ENCODE measurements at regions not wholly inside any gene's neighbourhood (a gene's known extent, or its start where the extent isn't known, plus 50 kb on each side); places are given as distances from the start of the nearest gene placed in this dataset.
A peak's percentile ranks its signal among the peaks of the same experiment; 100 is the strongest.

GRCh38 chr6:143569040-143569439, 57.5 kb upstream of the FUCA2 start:
- Histone ChIP-seq H3K9ac (ENCODE audit: low read length) (no peak overlapping the region), H3K4me2 (ENCODE audit: low read length) (peak overlapping the region; percentile 70), H3K36me3 (replicated peaks; ENCODE audit: low read depth, low read length) (no peaks in the 10 kb centered on the region), H3K4me1 (ENCODE audit: low read length) (peaks cover 47% of the 10 kb centered on the region), H3K79me2 (ENCODE audit: low read length) (peaks cover 45% of the 10 kb centered on the region), H3K9me3 (ENCODE audit: insufficient read depth, low read length) (no peaks in the 10 kb centered on the region), H3K27me3 (ENCODE audit: low read depth, low read length) (no peaks in the 10 kb centered on the region), H2AFZ (ENCODE audit: low read depth, low read length) (no peak overlapping the region), H4K20me1 (ENCODE audit: insufficient read depth, low read length) (no peaks in the 10 kb centered on the region), H3K27ac (ENCODE audit: low read length) (no peak overlapping the region), H3K4me3 (ENCODE audit: low read length) (no peak overlapping the region)
- no peak for TF ChIP-seq EZH2phosphoT487 (IDR thresholded peaks at IDR 0.05; ENCODE audit: low read depth)

- Histone ChIP-seq H3K79me2 (ENCODE audit: low read length) (peaks cover 26% of the 10 kb centered on the region), H3K4me2 (ENCODE audit: low read length) (no peak overlapping the region), H2AFZ (ENCODE audit: low read depth, low read length) (no peak overlapping the region), H3K27me3 (ENCODE audit: low read depth, low read length) (no peaks in the 10 kb centered on the region), H3K27ac (ENCODE audit: low read length) (no peak overlapping the region), H3K9me3 (ENCODE audit: insufficient read depth, low read length) (no peaks in the 10 kb centered on the region), H3K4me1 (ENCODE audit: low read length) (peaks cover 44% of the 10 kb centered on the region), H3K9ac (ENCODE audit: low read length) (no peak overlapping the region), H4K20me1 (ENCODE audit: insufficient read depth, low read length) (no peaks in the 10 kb centered on the region), H3K36me3 (replicated peaks; ENCODE audit: low read depth, low read length) (peaks cover 2% of the 10 kb centered on the region), H3K4me3 (ENCODE audit: low read length) (no peak overlapping the region)
- TF ChIP-seq, protein P1, sequence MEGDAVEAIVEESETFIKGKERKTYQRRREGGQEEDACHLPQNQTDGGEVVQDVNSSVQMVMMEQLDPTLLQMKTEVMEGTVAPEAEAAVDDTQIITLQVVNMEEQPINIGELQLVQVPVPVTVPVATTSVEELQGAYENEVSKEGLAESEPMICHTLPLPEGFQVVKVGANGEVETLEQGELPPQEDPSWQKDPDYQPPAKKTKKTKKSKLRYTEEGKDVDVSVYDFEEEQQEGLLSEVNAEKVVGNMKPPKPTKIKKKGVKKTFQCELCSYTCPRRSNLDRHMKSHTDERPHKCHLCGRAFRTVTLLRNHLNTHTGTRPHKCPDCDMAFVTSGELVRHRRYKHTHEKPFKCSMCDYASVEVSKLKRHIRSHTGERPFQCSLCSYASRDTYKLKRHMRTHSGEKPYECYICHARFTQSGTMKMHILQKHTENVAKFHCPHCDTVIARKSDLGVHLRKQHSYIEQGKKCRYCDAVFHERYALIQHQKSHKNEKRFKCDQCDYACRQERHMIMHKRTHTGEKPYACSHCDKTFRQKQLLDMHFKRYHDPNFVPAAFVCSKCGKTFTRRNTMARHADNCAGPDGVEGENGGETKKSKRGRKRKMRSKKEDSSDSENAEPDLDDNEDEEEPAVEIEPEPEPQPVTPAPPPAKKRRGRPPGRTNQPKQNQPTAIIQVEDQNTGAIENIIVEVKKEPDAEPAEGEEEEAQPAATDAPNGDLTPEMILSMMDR (IDR thresholded peaks at IDR 0.05; ENCODE audit: low read depth, low read length): no peak
- TF ChIP-seq EZH2phosphoT487 (IDR thresholded peaks at IDR 0.05; ENCODE audit: low read depth): no peak
These were observed 53.0 kb upstream of the FUCA2 start for GRCh38 chr6:143564484-143565017.

GRCh38 chr6:143562143-143562542, 50.6 kb upstream of the FUCA2 start:
- H2AFZ ChIP-seq (ENCODE audit: low read depth, low read length): no peak overlapping the region
- no peak overlapping the region for H3K9ac ChIP-seq (ENCODE audit: low read length)
- H3K27me3 ChIP-seq (ENCODE audit: low read depth, low read length): no peaks in the 10 kb centered on the region
- no peaks in the 10 kb centered on the region for H3K9me3 ChIP-seq (ENCODE audit: insufficient read depth, low read length)
- no peak overlapping the region for H3K27ac ChIP-seq (ENCODE audit: low read length)
- H3K4me2 ChIP-seq (ENCODE audit: low read length): no peak overlapping the region
- no peak overlapping the region for H3K4me3 ChIP-seq (ENCODE audit: low read length)
- H3K36me3 ChIP-seq (replicated peaks; ENCODE audit: low read depth, low read length): peaks cover 2% of the 10 kb centered on the region
- H4K20me1 ChIP-seq (ENCODE audit: insufficient read depth, low read length): no peaks in the 10 kb centered on the region
- peaks cover 21% of the 10 kb centered on the region for H3K4me1 ChIP-seq (ENCODE audit: low read length)
- TF ChIP-seq, protein P1 (IDR thresholded peaks at IDR 0.05; ENCODE audit: low read depth, low read length): no peak
- no peak for TF ChIP-seq EZH2phosphoT487 (IDR thresholded peaks at IDR 0.05; ENCODE audit: low read depth)
- H3K79me2 ChIP-seq (ENCODE audit: low read length): peaks cover 11% of the 10 kb centered on the region

Measured in OCI-LY3 (cell line).